Activated T-cell treated with anti-CD3 and anti-CD28 coated beads, Interleukin-2, amount 50 U/mL, for 4 hours (primary cell): ENCODE measurements at regions not wholly inside any gene's neighbourhood (a gene's known extent, or its start where the extent isn't known, plus 50 kb on each side); places are given as distances from the start of the nearest gene placed in this dataset.

ENCODE experiments used
- ATAC-seq, 2 donors: fragments of 200-7000 bp; cut with Tn5 transposase; one replicate each; pipeline ENCODE4 v1.10.0; 2021
- DNase-seq: peaks from one replicate; pipeline ENCODE4 v3.0.0-alpha.2; 2020
- H3K27me3 Mint-ChIP-seq: one replicate; pipeline ENCODE4 v1.8.0; 2021; ENCODE audit warnings: low read depth, mixed read lengths
- H3K36me3 Mint-ChIP-seq: one replicate; pipeline ENCODE4 v1.8.0; 2022; ENCODE audit warnings: mixed read lengths; ENCODE audit not compliant: insufficient read depth
- H3K4me1 Mint-ChIP-seq: one replicate; pipeline ENCODE4 v1.8.0; 2021; ENCODE audit warnings: low read depth, mixed read lengths
- H3K4me3 Mint-ChIP-seq: one replicate; pipeline ENCODE4 v1.8.0; 2021; ENCODE audit warnings: mild to moderate bottlenecking, moderate library complexity, mixed read lengths
- H3K9me3 Mint-ChIP-seq: one replicate; pipeline ENCODE4 v1.8.0; 2021; ENCODE audit warnings: mixed read lengths

DNA sequence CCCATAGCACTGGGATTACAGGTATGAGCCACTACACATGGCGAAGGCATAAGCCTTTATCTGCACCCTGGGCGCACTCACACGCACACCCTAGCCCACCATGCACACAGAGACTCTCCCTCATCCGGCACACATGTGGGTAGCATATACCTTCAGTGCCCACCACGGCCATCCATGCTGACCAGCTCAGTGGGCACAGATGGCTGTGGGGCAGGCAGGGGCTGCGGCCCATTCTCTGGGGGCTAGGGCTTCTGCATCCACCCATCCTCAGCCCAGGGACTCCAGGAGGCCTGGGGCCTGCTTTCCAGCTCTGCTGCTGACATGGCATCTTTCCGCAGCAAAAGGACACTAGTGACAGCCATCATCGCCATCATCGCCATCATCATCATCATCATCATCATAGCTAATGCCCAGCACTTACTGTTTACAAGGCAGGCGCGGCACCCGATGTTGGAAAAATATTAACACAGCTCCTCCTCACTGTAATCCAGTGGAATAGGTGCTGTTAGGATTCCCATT, 111.2 kb downstream of the NCOR2 start:
- peak overlapping the region; percentile 66 for H3K4me3 Mint-ChIP-seq
- no peak for DNase-seq
- H3K27me3 Mint-ChIP-seq = no peaks in the 10 kb centered on the region
- H3K9me3 Mint-ChIP-seq = no peaks in the 10 kb centered on the region
- ATAC-seq = no peak
- H3K4me1 Mint-ChIP-seq = peaks cover 54% of the 10 kb centered on the region
- peaks cover 12% of the 10 kb centered on the region for H3K36me3 Mint-ChIP-seq

GRCh38 chr12:124455336-124455735, 112.1 kb downstream of the NCOR2 start:
- H3K9me3 Mint-ChIP-seq = no peaks in the 10 kb centered on the region
- peaks cover 12% of the 10 kb centered on the region for H3K36me3 Mint-ChIP-seq
- no peak overlapping the region for H3K4me3 Mint-ChIP-seq
- no peak for ATAC-seq
- H3K27me3 Mint-ChIP-seq = no peaks in the 10 kb centered on the region
- H3K4me1 Mint-ChIP-seq = peaks cover 63% of the 10 kb centered on the region
- DNase-seq = no peak

DNA sequence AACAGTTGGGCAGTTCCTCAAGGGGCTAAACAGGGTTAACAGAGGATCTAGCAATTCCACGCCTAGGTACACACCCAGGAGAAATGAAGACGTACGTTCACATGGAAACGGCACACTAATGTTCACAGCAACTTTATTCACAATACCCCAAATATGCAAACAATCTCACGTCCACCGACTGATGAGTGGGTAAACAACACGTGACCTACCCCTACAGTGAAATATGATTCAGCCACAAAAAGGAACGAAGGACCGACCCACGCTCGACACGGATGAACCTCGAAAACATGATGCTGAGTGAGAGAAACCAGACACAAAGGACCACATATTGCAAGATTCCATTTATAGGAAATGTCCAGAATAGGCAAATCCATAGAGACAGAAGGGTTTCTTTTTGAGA, 112.7 kb downstream of the NCOR2 start:
- H3K27me3 Mint-ChIP-seq = no peaks in the 10 kb centered on the region
- DNase-seq (no peak), ATAC-seq (no peak)
- H3K4me3 Mint-ChIP-seq = no peak overlapping the region
- no peaks in the 10 kb centered on the region for H3K9me3 Mint-ChIP-seq
- H3K4me1 Mint-ChIP-seq = peaks cover 68% of the 10 kb centered on the region
- H3K36me3 Mint-ChIP-seq = peaks cover 7% of the 10 kb centered on the region

- Mint-ChIP-seq H3K9me3 (no peaks in the 10 kb centered on the region), H3K4me3 (no peak overlapping the region), H3K4me1 (peaks cover 65% of the 10 kb centered on the region), H3K36me3 (peaks cover 3% of the 10 kb centered on the region), H3K27me3 (no peaks in the 10 kb centered on the region)
- ATAC-seq (no peak), DNase-seq (no peak)
Observed at GRCh38 chr12:124454352-124454725, 113.1 kb downstream of the NCOR2 start.

- Mint-ChIP-seq H3K36me3 (peaks cover 7% of the 10 kb centered on the region), H3K4me1 (peaks cover 68% of the 10 kb centered on the region), H3K4me3 (no peak overlapping the region), H3K9me3 (no peaks in the 10 kb centered on the region), H3K27me3 (no peaks in the 10 kb centered on the region)
- peak; percentile 82 for DNase-seq
- peak; percentile 86 for ATAC-seq
Observed at GRCh38 chr12:124453419-124454351, 113.7 kb downstream of the NCOR2 start.

DNA sequence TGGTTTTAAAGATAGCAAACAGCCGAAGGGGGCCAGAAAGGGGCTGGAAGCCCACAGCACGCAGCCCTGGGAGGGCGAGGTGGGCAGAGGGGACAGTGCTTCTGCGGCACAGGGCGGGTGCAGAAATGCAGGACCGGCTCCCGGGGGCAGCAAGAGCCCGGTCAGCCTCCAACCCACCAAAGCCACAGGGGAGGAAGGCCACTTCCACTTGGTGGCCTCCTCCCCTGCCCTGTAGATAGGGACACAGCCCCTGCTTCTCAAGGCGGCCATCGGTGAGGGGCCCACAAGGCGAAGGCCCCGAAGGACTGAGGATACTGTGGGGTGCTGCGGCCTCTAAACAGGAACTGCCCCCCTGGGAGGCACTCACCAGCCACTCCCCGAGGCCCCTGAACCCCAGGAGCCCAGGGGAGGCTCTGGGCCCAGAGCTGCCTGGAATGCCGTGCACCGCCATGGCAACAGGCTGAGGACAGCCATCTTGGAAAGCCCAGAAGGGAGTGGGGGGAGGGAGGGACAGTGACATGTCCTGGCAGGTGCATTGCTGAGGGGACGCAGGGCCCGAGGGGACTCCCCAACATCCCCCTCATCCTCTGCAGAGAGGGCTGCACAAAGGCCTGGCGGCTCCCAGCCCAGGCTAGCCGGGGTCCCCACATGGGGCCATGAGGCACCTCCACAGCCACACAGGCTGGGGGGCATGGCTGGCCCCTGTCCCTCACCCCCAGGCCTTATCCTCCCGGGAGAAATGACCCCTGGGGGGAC, 114.7 kb downstream of the NCOR2 start:
- Mint-ChIP-seq H3K27me3 (no peaks in the 10 kb centered on the region), H3K4me1 (peaks cover 66% of the 10 kb centered on the region), H3K9me3 (no peaks in the 10 kb centered on the region), H3K36me3 (peaks cover 7% of the 10 kb centered on the region), H3K4me3 (no peak overlapping the region)
- ATAC-seq (no peak), DNase-seq (no peak)

GRCh38 chr12:124451637-124452243, 115.7 kb downstream of the NCOR2 start:
- Mint-ChIP-seq H3K4me1 (peaks cover 62% of the 10 kb centered on the region), H3K4me3 (no peak overlapping the region), H3K9me3 (no peaks in the 10 kb centered on the region), H3K27me3 (no peaks in the 10 kb centered on the region), H3K36me3 (peaks cover 7% of the 10 kb centered on the region)
- ATAC-seq (no peak), DNase-seq (no peak)

DNA sequence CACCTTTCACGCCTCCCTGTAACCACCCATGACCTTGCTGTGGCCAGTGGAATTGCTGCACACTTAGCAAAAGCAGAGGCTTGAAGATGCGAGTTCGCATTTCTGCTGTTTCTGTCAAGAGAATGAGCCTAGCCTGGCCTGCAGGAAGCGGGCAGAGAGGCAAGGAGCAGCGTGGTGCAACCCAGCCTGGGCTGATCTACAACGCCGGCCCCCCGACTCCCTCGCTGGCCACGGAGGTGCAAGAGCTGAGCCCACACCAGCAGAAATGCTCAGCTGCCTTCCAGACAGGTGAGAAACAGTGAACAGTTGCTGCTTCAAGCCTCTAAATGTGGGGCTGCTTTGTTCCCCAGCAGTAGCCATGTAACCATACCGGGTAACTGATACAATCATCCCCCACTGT, 116.4 kb downstream of the NCOR2 start:
- ATAC-seq (no peak), DNase-seq (no peak)
- H3K4me1 Mint-ChIP-seq = peaks cover 56% of the 10 kb centered on the region
- peaks cover 11% of the 10 kb centered on the region for H3K36me3 Mint-ChIP-seq
- no peaks in the 10 kb centered on the region for H3K9me3 Mint-ChIP-seq
- H3K4me3 Mint-ChIP-seq = no peak overlapping the region
- H3K27me3 Mint-ChIP-seq = no peaks in the 10 kb centered on the region

- Mint-ChIP-seq H3K9me3 (no peaks in the 10 kb centered on the region), H3K4me3 (no peak overlapping the region), H3K36me3 (peaks cover 11% of the 10 kb centered on the region), H3K4me1 (peaks cover 54% of the 10 kb centered on the region), H3K27me3 (no peaks in the 10 kb centered on the region)
- ATAC-seq (no peak), DNase-seq (no peak)
Observed at GRCh38 chr12:124450376-124450750, 117.0 kb downstream of the NCOR2 start.

- DNase-seq (no peak), ATAC-seq (no peak)
- no peaks in the 10 kb centered on the region for H3K9me3 Mint-ChIP-seq
- H3K4me3 Mint-ChIP-seq = no peak overlapping the region
- peaks cover 11% of the 10 kb centered on the region for H3K36me3 Mint-ChIP-seq
- peaks cover 50% of the 10 kb centered on the region for H3K4me1 Mint-ChIP-seq
- no peaks in the 10 kb centered on the region for H3K27me3 Mint-ChIP-seq
Observed at GRCh38 chr12:124449623-124450375, 117.6 kb downstream of the NCOR2 start.

- no peaks in the 10 kb centered on the region for H3K9me3 Mint-ChIP-seq
- peaks cover 17% of the 10 kb centered on the region for H3K36me3 Mint-ChIP-seq
- H3K4me3 Mint-ChIP-seq = no peak overlapping the region
- no peak for ATAC-seq
- peaks cover 46% of the 10 kb centered on the region for H3K4me1 Mint-ChIP-seq
- H3K27me3 Mint-ChIP-seq = no peaks in the 10 kb centered on the region
- DNase-seq = no peak
Observed at GRCh38 chr12:124448955-124449622, 118.3 kb downstream of the NCOR2 start.

GRCh38 chr12:124448241-124448954, 119.0 kb downstream of the NCOR2 start:
- Mint-ChIP-seq H3K27me3 (no peaks in the 10 kb centered on the region), H3K4me3 (no peak overlapping the region), H3K36me3 (peaks cover 20% of the 10 kb centered on the region), H3K9me3 (no peaks in the 10 kb centered on the region), H3K4me1 (peaks cover 42% of the 10 kb centered on the region)
- ATAC-seq = no peak
- no peak for DNase-seq

GRCh38 chr12:124446364-124446763, 121.0 kb downstream of the NCOR2 start:
- Mint-ChIP-seq H3K36me3 (peaks cover 32% of the 10 kb centered on the region), H3K4me3 (no peak overlapping the region), H3K27me3 (no peaks in the 10 kb centered on the region), H3K9me3 (no peaks in the 10 kb centered on the region), H3K4me1 (peaks cover 31% of the 10 kb centered on the region)
- DNase-seq = no peak
- no peak for ATAC-seq
